ENCODE measurements at regions not wholly inside any gene's neighbourhood (a gene's known extent, or its start where the extent isn't known, plus 50 kb on each side); places are given as distances from the start of the nearest gene placed in this dataset.

GRCh38 chr2:220707261-220707660, 864.8 kb downstream of the EPHA4 start:
- Mint-ChIP-seq H3K27me3 (no peaks in the 10 kb centered on the region), H3K27ac (no peak overlapping the region), H3K9me3 (peaks cover 3% of the 10 kb centered on the region), H3K4me1 (no peaks in the 10 kb centered on the region), H3K36me3 (ENCODE audit: low read depth) (no peaks in the 10 kb centered on the region), H3K4me3 (no peak overlapping the region)
- intact Hi-C loops (cut with micrococcal nuclease) = no loop called here
- no peak for DNase-seq
- ChIA-PET CTCF (no interaction called here), POLR2A (no interaction called here)
- TF ChIP-seq CTCF (IDR thresholded peaks at IDR 0.05) = no peak
- no peak for ATAC-seq (ENCODE audit: low read depth)

- intact Hi-C loops (cut with micrococcal nuclease) = no loop called here
- POLR2A ChIA-PET = no interaction called here
- no peak for TF ChIP-seq CTCF (IDR thresholded peaks at IDR 0.05)
Measured at GRCh38 chr2:220708366-220708765, 863.7 kb downstream of the EPHA4 start.

GRCh38 chr2:220717283-220717682, 854.8 kb downstream of the EPHA4 start:
- Mint-ChIP-seq H3K9me3 (no peaks in the 10 kb centered on the region), H3K27me3 (no peaks in the 10 kb centered on the region), H3K4me3 (no peak overlapping the region), H3K36me3 (ENCODE audit: low read depth) (no peaks in the 10 kb centered on the region), H3K4me1 (no peaks in the 10 kb centered on the region), H3K27ac (no peak overlapping the region)
- CTCF ChIA-PET = no interaction called here
- intact Hi-C loops (cut with micrococcal nuclease) = no loop called here
- no peak for TF ChIP-seq CTCF (IDR thresholded peaks at IDR 0.05)
- POLR2A ChIA-PET = no interaction called here
- DNase-seq = no peak
- no peak for ATAC-seq (ENCODE audit: low read depth)

More at GRCh38 chr2:220708366-220708765, 863.7 kb downstream of the EPHA4 start:
- CTCF ChIA-PET = no interaction called here
- H3K4me1 Mint-ChIP-seq = no peaks in the 10 kb centered on the region
- DNase-seq (no peak), ATAC-seq (ENCODE audit: low read depth) (no peak)
- no peaks in the 10 kb centered on the region for H3K27me3 Mint-ChIP-seq
- H3K4me3 Mint-ChIP-seq = no peak overlapping the region
- peaks cover 3% of the 10 kb centered on the region for H3K9me3 Mint-ChIP-seq
- H3K36me3 Mint-ChIP-seq (ENCODE audit: low read depth) = no peaks in the 10 kb centered on the region
- no peak overlapping the region for H3K27ac Mint-ChIP-seq

- ChIA-PET POLR2A (no interaction called here), CTCF (no interaction called here)
- Mint-ChIP-seq H3K36me3 (ENCODE audit: low read depth) (no peaks in the 10 kb centered on the region), H3K4me3 (no peak overlapping the region), H3K27ac (no peak overlapping the region), H3K4me1 (no peaks in the 10 kb centered on the region), H3K27me3 (no peaks in the 10 kb centered on the region), H3K9me3 (peaks cover 6% of the 10 kb centered on the region)
- no peak for TF ChIP-seq CTCF (IDR thresholded peaks at IDR 0.05)
- DNase-seq = no peak
- no peak for ATAC-seq (ENCODE audit: low read depth)
- intact Hi-C loops (cut with micrococcal nuclease) = no loop called here
Measured at GRCh38 chr2:220736778-220737177, 835.3 kb downstream of the EPHA4 start.

- Mint-ChIP-seq H3K4me3 (no peak overlapping the region), H3K9me3 (peaks cover 6% of the 10 kb centered on the region), H3K27ac (no peak overlapping the region), H3K36me3 (ENCODE audit: low read depth) (no peaks in the 10 kb centered on the region), H3K27me3 (no peaks in the 10 kb centered on the region), H3K4me1 (no peaks in the 10 kb centered on the region)
- no peak for DNase-seq
- TF ChIP-seq CTCF (IDR thresholded peaks at IDR 0.05) = no peak
- ChIA-PET CTCF (no interaction called here), POLR2A (no interaction called here)
- intact Hi-C loops (cut with micrococcal nuclease) = no loop called here
- no peak for ATAC-seq (ENCODE audit: low read depth)
Measured at GRCh38 chr2:220743203-220743602, 828.9 kb downstream of the EPHA4 start.
